PC-9 (cell line): ENCODE measurements at regions not wholly inside any gene's neighbourhood (a gene's known extent, or its start where the extent isn't known, plus 50 kb on each side); places are given as distances from the start of the nearest gene placed in this dataset.

Source experiments
- BruUV-seq: library from RNA; stranded (reverse); fragments of 400-500 nt; replicated peaks from 2 replicates; lab custom pipeline; 2021; lab: Mats Ljungman, UMichigan
- CTCF ChIA-PET: fragments of 300-600 bp; sonication (Branson Sonifier 250); formaldehyde crosslinking; loops from one replicate; lab custom pipeline; 2022; ENCODE audit warnings: antibody characterized with exemption; lab: Charles Lee
- POLR2A ChIA-PET: fragments of 300-600 bp; sonication (Branson Sonifier 250); formaldehyde crosslinking; loops from one replicate; lab custom pipeline; 2022; ENCODE audit warnings: antibody characterized with exemption; ENCODE audit not compliant: unreplicated experiment; lab: Charles Lee
- DNase-seq, 2 experiments: peaks; one replicate each; pipeline versions ENCODE4 v3.0.0 to v3.0.0-alpha.2; 2015 to 2022; ENCODE audit warnings: mixed read lengths in 1 of 2
- H2AFZ ChIP-seq: fragments of 200-600 bp; sonication (generic); 2 replicates; pipeline ENCODE4 v1.8.1; 2017; ENCODE audit warnings: antibody characterized with exemption
- H3F3A ChIP-seq: fragments of 200-600 bp; sonication (generic); 2 replicates; pipeline ENCODE4 v1.8.1; 2017; ENCODE audit warnings: antibody characterized with exemption, mild to moderate bottlenecking, low read depth; ENCODE audit not compliant: insufficient read depth
- H3K27ac ChIP-seq: fragments of 200-600 bp; sonication (generic); 2 replicates; pipeline ENCODE4 v1.6.1; 2016; ENCODE audit warnings: mixed run types
- H3K27me3 ChIP-seq: fragments of 200-600 bp; sonication (generic); 2 replicates; pipeline ENCODE4 v1.6.1; 2016; ENCODE audit warnings: low read depth, mixed run types; ENCODE audit not compliant: insufficient read depth
- H3K36me3 ChIP-seq: fragments of 200-600 bp; sonication (generic); 2 replicates; pipeline ENCODE4 v1.6.1; 2016; ENCODE audit warnings: low read depth, mixed run types
- H3K4me1 ChIP-seq: fragments of 200-600 bp; sonication (generic); replicated peaks from 2 replicates; pipeline ENCODE4 v1.6.1; 2016; ENCODE audit warnings: mixed run types; ENCODE audit not compliant: insufficient read depth
- H3K4me2 ChIP-seq: fragments of 200-600 bp; sonication (generic); 2 replicates; pipeline ENCODE4 v1.6.1; 2017; ENCODE audit warnings: mixed run types
- H3K4me3 ChIP-seq: fragments of 200-600 bp; sonication (generic); 2 replicates; pipeline ENCODE4 v1.6.1; 2016; ENCODE audit warnings: mixed run types
- H3K79me2 ChIP-seq: fragments of 200-600 bp; sonication (generic); 2 replicates; pipeline ENCODE4 v1.6.1; 2017; ENCODE audit warnings: low read depth, mixed run types
- H3K9me2 ChIP-seq: fragments of 200-600 bp; sonication (generic); 2 replicates; pipeline ENCODE4 v1.8.1; 2017; ENCODE audit warnings: mild to moderate bottlenecking; ENCODE audit not compliant: insufficient read depth
- H3K9me3 ChIP-seq: fragments of 200-600 bp; sonication (generic); 2 replicates; pipeline ENCODE4 v1.8.1; 2016; ENCODE audit warnings: low read depth; ENCODE audit not compliant: insufficient read depth
- H4K20me1 ChIP-seq: fragments of 200-600 bp; sonication (generic); 2 replicates; pipeline ENCODE4 v1.8.1; 2017; ENCODE audit not compliant: insufficient read depth
- EZH2 ChIP-seq: fragments of 200-600 bp; sonication (generic); IDR thresholded peaks from 2 replicates; pipeline ENCODE4 v1.8.0; 2017; ENCODE audit warnings: antibody characterized with exemption, low read depth
- intact Hi-C: fragments of 100-400 bp; cut with micrococcal nuclease; formaldehyde crosslinking; loops from one replicate; pipeline ENCODE4 v1.10.0; 2022; ENCODE audit not compliant: unreplicated experiment
- TF ChIP-seq, protein P1 (sequence below): fragments of 200-600 bp; sonication (generic); conservative IDR thresholded peaks from 2 replicates; pipeline ENCODE4 v1.6.1; 2017; ENCODE audit warnings: mixed run types, antibody characterized with exemption, mild to moderate bottlenecking, moderate library complexity

- no TSS peak for BruUV-seq
- no peak overlapping the region for H2AFZ ChIP-seq
Observed at GRCh38 chr5:89929834-89930233, 479.7 kb downstream of the CETN3 start.

DNA sequence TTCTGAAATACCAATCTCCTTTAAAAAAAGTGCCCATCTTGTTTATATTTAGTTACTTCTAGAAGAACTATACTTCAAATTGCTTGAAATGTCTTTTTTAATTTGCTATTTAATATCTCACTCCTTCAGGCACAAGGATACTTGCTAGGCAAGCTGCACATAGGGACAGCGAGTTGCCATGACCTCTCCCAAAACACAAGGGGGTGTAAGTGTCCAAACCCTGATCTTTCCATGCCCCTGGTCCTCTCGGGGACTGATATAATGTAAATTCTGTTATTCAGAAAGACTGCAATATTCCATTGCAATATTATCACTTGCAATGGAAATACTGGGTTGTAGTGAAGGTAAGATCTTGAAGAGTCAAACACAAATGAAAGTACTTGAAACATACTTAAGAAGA is 480.4 kb downstream of the CETN3 start:
- no peak overlapping the region for H3K27ac ChIP-seq
- ChIA-PET POLR2A (no interaction called here), CTCF (no interaction called here)
- H3K4me3 ChIP-seq, result no peak overlapping the region
- no peaks in the 10 kb centered on the region for H3F3A ChIP-seq
- intact Hi-C loops, result no loop called here
- BruUV-seq, result no TSS peak
- H4K20me1 ChIP-seq, result no peaks in the 10 kb centered on the region
- H3K9me3 ChIP-seq, result peaks cover 4% of the 10 kb centered on the region
- H3K27me3 ChIP-seq, result no peaks in the 10 kb centered on the region
- no peak overlapping the region for H3K4me2 ChIP-seq
- no peaks in the 10 kb centered on the region for H3K36me3 ChIP-seq
- H3K4me1 ChIP-seq, result peaks cover 4% of the 10 kb centered on the region; the same call in 1 of the 2 replicates
- TF ChIP-seq, protein P1, sequence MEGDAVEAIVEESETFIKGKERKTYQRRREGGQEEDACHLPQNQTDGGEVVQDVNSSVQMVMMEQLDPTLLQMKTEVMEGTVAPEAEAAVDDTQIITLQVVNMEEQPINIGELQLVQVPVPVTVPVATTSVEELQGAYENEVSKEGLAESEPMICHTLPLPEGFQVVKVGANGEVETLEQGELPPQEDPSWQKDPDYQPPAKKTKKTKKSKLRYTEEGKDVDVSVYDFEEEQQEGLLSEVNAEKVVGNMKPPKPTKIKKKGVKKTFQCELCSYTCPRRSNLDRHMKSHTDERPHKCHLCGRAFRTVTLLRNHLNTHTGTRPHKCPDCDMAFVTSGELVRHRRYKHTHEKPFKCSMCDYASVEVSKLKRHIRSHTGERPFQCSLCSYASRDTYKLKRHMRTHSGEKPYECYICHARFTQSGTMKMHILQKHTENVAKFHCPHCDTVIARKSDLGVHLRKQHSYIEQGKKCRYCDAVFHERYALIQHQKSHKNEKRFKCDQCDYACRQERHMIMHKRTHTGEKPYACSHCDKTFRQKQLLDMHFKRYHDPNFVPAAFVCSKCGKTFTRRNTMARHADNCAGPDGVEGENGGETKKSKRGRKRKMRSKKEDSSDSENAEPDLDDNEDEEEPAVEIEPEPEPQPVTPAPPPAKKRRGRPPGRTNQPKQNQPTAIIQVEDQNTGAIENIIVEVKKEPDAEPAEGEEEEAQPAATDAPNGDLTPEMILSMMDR, result no peak
- H3K79me2 ChIP-seq, result no peaks in the 10 kb centered on the region
- 0 out of 2 replicates have a peak, but pooled peaks cover 4% of the 10 kb centered on the region for H3K9me2 ChIP-seq
- no peak overlapping the region for H2AFZ ChIP-seq
- DNase-seq, result no peak

More at GRCh38 chr5:89929834-89930233, 479.7 kb downstream of the CETN3 start:
- Histone ChIP-seq H3K27me3 (no peaks in the 10 kb centered on the region), H3K4me3 (no peak overlapping the region), H3K4me1 (peaks cover 4% of the 10 kb centered on the region; the same call in 1 of the 2 replicates), H3K36me3 (no peaks in the 10 kb centered on the region), H3K9me2 (0 out of 2 replicates have a peak, but pooled peaks cover 4% of the 10 kb centered on the region), H3F3A (no peaks in the 10 kb centered on the region), H3K4me2 (no peak overlapping the region), H3K9me3 (peaks cover 4% of the 10 kb centered on the region), H4K20me1 (no peaks in the 10 kb centered on the region), H3K27ac (no peak overlapping the region), H3K79me2 (no peaks in the 10 kb centered on the region)
- ChIA-PET POLR2A (interaction anchor here (0.5 kb wide), 1 partner anchor 45 kb away, joined by 4 read pairs; no protein-coding TSS in a partner anchor), CTCF (no interaction called here)
- TF ChIP-seq EZH2, result no peak
- TF ChIP-seq, protein P1, result no peak
- intact Hi-C loops, result no loop called here
- DNase-seq, result no peak

DNA sequence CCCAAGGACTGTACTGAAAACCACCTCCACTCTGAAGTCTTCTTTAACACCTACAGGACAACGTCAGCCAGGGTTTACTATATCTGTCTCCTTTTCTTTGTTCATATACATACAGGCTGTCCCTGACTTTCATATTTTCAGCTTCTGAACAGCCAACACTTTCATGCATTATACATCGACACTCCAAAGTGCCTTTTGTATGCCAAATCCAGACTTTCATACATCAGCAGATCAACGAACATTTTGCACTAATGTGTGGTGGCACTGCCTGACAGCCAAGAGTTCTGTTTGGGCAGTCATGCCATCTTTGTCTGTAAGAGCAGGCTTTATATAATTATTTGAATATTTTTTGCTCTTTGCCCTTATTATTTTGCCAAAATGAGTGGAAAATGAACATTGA is 487.4 kb downstream of the CETN3 start:
- Histone ChIP-seq H3K36me3 (no peaks in the 10 kb centered on the region), H3K9me2 (no peaks in the 10 kb centered on the region), H3K27me3 (no peaks in the 10 kb centered on the region), H3K4me1 (no peaks in the 10 kb centered on the region), H3K79me2 (no peaks in the 10 kb centered on the region), H4K20me1 (no peaks in the 10 kb centered on the region), H3K27ac (no peak overlapping the region), H3K4me2 (no peak overlapping the region), H3F3A (no peaks in the 10 kb centered on the region), H3K9me3 (no peaks in the 10 kb centered on the region), H2AFZ (no peak overlapping the region), H3K4me3 (no peak overlapping the region)
- intact Hi-C loops, result no loop called here
- CTCF ChIA-PET, result no interaction called here
- no peak for TF ChIP-seq EZH2
- TF ChIP-seq, protein P1, result no peak
- POLR2A ChIA-PET, result no interaction called here
- no peak for DNase-seq
- BruUV-seq, result no TSS peak
